NCI-H748 (cell line): ENCODE measurements at regions not wholly inside any gene's neighbourhood (a gene's known extent, or its start where the extent isn't known, plus 50 kb on each side); places are given as distances from the start of the nearest gene placed in this dataset.

Source experiments
- DNase-seq: peaks from one replicate; lab custom pipeline; 2025; ENCODE audit not compliant: unreplicated experiment; lab: John Stamatoyannopoulos, UW

- DNase-seq, result peak; percentile 37
Measured at GRCh38 chr1:204736836-204737235, 51.3 kb upstream of the LRRN2 start.

GRCh38 chr1:204738506-204738905 lies 53.0 kb upstream of the LRRN2 start:
- no peak for DNase-seq

GRCh38 chr1:204740354-204740753 lies 54.8 kb upstream of the LRRN2 start:
- DNase-seq, result no peak

- no peak for DNase-seq
Measured at GRCh38 chr1:204741440-204741839, 55.9 kb upstream of the LRRN2 start.

- DNase-seq, result no peak
Measured at GRCh38 chr1:204742676-204743251, 57.2 kb upstream of the LRRN2 start.

- no peak for DNase-seq
Measured at GRCh38 chr1:204744107-204744779, 58.7 kb upstream of the LRRN2 start.

- peak; percentile 17 for DNase-seq
Measured at GRCh38 chr1:204746838-204747442, 61.4 kb upstream of the LRRN2 start.

GRCh38 chr1:204751480-204751879 lies 65.9 kb upstream of the LRRN2 start:
- no peak for DNase-seq

GRCh38 chr1:204751883-204752687 lies 66.5 kb upstream of the LRRN2 start:
- peak; percentile 14 for DNase-seq

- no peak for DNase-seq
Measured at GRCh38 chr1:204752688-204753040, 67.1 kb upstream of the LRRN2 start.

- no peak for DNase-seq
Measured at GRCh38 chr1:204754821-204755220, 69.3 kb upstream of the LRRN2 start.

- DNase-seq, result no peak
Measured at GRCh38 chr1:204756349-204756748, 70.8 kb upstream of the LRRN2 start.

GRCh38 chr1:204756811-204757210 lies 71.3 kb upstream of the LRRN2 start:
- DNase-seq, result no peak

GRCh38 chr1:204758601-204759000 lies 73.1 kb upstream of the LRRN2 start:
- no peak for DNase-seq

- no peak for DNase-seq
Measured at GRCh38 chr1:204760350-204760749, 74.8 kb upstream of the LRRN2 start.

GRCh38 chr1:204760757-204761156 lies 75.2 kb upstream of the LRRN2 start:
- peak; percentile 12 for DNase-seq

- peak; percentile 80 for DNase-seq
Measured at GRCh38 chr1:204763773-204764427, 78.4 kb upstream of the LRRN2 start.

GRCh38 chr1:204769997-204770396 lies 84.5 kb upstream of the LRRN2 start:
- DNase-seq, result no peak

GRCh38 chr1:204771358-204771757 lies 85.8 kb upstream of the LRRN2 start:
- DNase-seq, result no peak

- no peak for DNase-seq
Measured at GRCh38 chr1:204773246-204773645, 87.7 kb upstream of the LRRN2 start.

GRCh38 chr1:204775546-204775945 lies 90.0 kb upstream of the LRRN2 start:
- no peak for DNase-seq
